Heart left ventricle (tissue), 16 donors: ENCODE measurements at regions not wholly inside any gene's neighbourhood (a gene's known extent, or its start where the extent isn't known, plus 50 kb on each side); places are given as distances from the start of the nearest gene placed in this dataset.

Experiments
- ATAC-seq, 4 donors: fragments of 200-7000 bp; cut with Tn5 transposase; one replicate each; pipeline ENCODE4 v1.9.1; 2020 to 2022; ENCODE audit warnings: moderate library complexity in 4 of 4, mild to moderate bottlenecking in 3 of 4, moderate number of reproducible peaks in 1 of 4
- DNase-seq, 5 donors: peaks; one replicate each; pipeline ENCODE4 v3.0.0-alpha.2; 2020
- H3K27ac ChIP-seq, 12 donors: fragments of 200-600 bp; sonication (generic) in 4 of 12; one replicate each; pipeline versions ENCODE4 v1.5.0 to v1.8.0; 2016 to 2022; ENCODE audit warnings: mild to moderate bottlenecking in 2 of 12
- H3K27me3 ChIP-seq, 9 donors: fragments of 200-600 bp; sonication (generic) in 2 of 9; one replicate each; pipeline versions ENCODE4 v1.5.1 to v1.8.0; 2016 to 2022; ENCODE audit warnings: mild to moderate bottlenecking in 3 of 9
- H3K36me3 ChIP-seq, 9 donors: fragments of 200-600 bp; sonication (generic) in 2 of 9; one replicate each; pipeline versions ENCODE4 v1.5.0 to v1.8.0; 2018 to 2022; ENCODE audit warnings: mild to moderate bottlenecking in 2 of 9
- H3K4me1 ChIP-seq, 12 donors: fragments of 200-600 bp; sonication (generic) in 4 of 12; one replicate each; pipeline versions ENCODE4 v1.5.0 to v1.8.0; 2016 to 2022; ENCODE audit warnings: mild to moderate bottlenecking in 3 of 12
- H3K4me3 ChIP-seq, 12 donors: fragments of 200-600 bp; sonication (generic) in 4 of 12; one replicate each; pipeline versions ENCODE4 v1.5.0 to v1.8.0; 2017 to 2022; ENCODE audit warnings: mild to moderate bottlenecking in 9 of 12, moderate library complexity in 4 of 12
- H3K9me3 ChIP-seq, 12 donors: fragments of 200-600 bp; sonication (generic) in 4 of 12; one replicate each; pipeline versions ENCODE4 v1.5.0 to v1.8.0; 2016 to 2022; ENCODE audit warnings: mild to moderate bottlenecking in 1 of 12
- POLR2A ChIP-seq, 2 donors: fragments of 450-650 bp; IDR thresholded peaks; one replicate each; pipeline ENCODE4 v1.6.1; 2017; ENCODE audit warnings: antibody characterized with exemption in 2 of 2, mild to moderate bottlenecking in 2 of 2, moderate library complexity in 2 of 2
- WGBS, 4 donors: extraction: QIAGEN DNeasy Blood & Tissue Kit in 2 of 4; methylation state at CpG; one replicate each; pipeline versions ENCODE4 v1.1.5 to v1.1.7; 2013 to 2018; 5-methylcytosine and 5-hydroxymethylcytosine counted together
- intact Hi-C, 10 donors: fragments of 100-400 bp; cut with DNase I; formaldehyde crosslinking; loops; one replicate each; pipeline versions ENCODE4 v1.11.1 to v1.14.2; 2022
- TF ChIP-seq, protein P1 (sequence below), 12 donors: fragments of 200-600 bp; sonication (generic) in 4 of 12; IDR thresholded peaks; one replicate each; pipeline versions ENCODE4 v1.5.0 to v1.8.0; 2018 to 2022; ENCODE audit warnings: antibody characterized with exemption in 12 of 12, mild to moderate bottlenecking in 5 of 12
- donor health status: ischemic (EF 13 %, LVEDD 7.1; RV severe dilation, severe dysfunction).
- donor health status: healthy with polysubstance abuse.
- donor health status: DM: no; HTN: yes; CAD: no.
- donor health status: DM: no; HTN: no; CAD: no.
- donor health status: ischemic (EF 25% LVEDD 6.9; RV normal size, moderate dysfunction).
- donor health status: ischemic (EF 25% LVEDD 5.7; RV mildly dilated, moderate dysfunction).
- donor health status: healthy.
- donor health status: DM: yes; HTN: yes; CAD: no.
- donor health status: ischemic (EF 35%, LVEDD 5.7; RV mildly dilated, moderate dysfunction).
- donor health status: nonischemic (EF 11% LVEDD 7.7; RV severe dilation, severe dysfunction).
- donor health status: DM: yes; HTN: yes; CAD: no.
- donor health status: PGD.
- donor health status: ischemic (EF 29% LVEDD 5.4; RV normal size, mild dysfunction).
- donor health status: nonischemic (EF 23%, LVEDD 6.1; RV moderate dilation, normal function).

DNA sequence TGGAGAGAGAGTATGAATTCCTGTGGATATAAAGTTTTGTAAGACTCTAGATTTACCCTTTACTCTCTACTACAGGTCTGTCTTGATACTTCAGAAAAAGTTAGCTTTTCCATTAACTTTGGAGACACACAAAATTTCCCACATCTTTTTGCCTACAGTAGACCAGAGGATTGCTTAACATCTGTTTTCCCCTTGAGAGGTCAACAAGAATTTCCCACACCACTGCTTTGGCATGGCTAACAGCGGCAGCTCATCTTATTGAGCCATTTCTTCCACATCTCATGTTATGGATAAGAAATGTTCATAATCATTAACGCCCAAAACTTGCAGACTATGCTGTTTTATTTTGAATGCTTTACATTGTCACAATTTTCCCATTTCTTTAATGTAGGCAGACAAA, 273.6 kb upstream of the RGPD4 start:
- no peak overlapping the region for H3K4me3 ChIP-seq
- 59 to 76% (median 62%) methylated on average over 2 of the region's 2 CpGs for WGBS, 4 donors
- H3K4me1 ChIP-seq, result no peaks in the 10 kb centered on the region
- no peaks in the 10 kb centered on the region for H3K27me3 ChIP-seq
- no peaks in the 10 kb centered on the region for H3K36me3 ChIP-seq
- ATAC-seq (peak in 2 of 4 donors; percentile 38 to 75), DNase-seq (no peak)
- intact Hi-C loops, result no loop called here
- no peak overlapping the region for H3K27ac ChIP-seq
- TF ChIP-seq, protein P1, sequence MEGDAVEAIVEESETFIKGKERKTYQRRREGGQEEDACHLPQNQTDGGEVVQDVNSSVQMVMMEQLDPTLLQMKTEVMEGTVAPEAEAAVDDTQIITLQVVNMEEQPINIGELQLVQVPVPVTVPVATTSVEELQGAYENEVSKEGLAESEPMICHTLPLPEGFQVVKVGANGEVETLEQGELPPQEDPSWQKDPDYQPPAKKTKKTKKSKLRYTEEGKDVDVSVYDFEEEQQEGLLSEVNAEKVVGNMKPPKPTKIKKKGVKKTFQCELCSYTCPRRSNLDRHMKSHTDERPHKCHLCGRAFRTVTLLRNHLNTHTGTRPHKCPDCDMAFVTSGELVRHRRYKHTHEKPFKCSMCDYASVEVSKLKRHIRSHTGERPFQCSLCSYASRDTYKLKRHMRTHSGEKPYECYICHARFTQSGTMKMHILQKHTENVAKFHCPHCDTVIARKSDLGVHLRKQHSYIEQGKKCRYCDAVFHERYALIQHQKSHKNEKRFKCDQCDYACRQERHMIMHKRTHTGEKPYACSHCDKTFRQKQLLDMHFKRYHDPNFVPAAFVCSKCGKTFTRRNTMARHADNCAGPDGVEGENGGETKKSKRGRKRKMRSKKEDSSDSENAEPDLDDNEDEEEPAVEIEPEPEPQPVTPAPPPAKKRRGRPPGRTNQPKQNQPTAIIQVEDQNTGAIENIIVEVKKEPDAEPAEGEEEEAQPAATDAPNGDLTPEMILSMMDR (IDR thresholded peaks at IDR 0.05), result no peak
- no peak for TF ChIP-seq POLR2A (IDR thresholded peaks at IDR 0.05)
- peaks cover 0 to 31% (median 19%) of the 10 kb centered on the region in 12 donors for H3K9me3 ChIP-seq

DNA sequence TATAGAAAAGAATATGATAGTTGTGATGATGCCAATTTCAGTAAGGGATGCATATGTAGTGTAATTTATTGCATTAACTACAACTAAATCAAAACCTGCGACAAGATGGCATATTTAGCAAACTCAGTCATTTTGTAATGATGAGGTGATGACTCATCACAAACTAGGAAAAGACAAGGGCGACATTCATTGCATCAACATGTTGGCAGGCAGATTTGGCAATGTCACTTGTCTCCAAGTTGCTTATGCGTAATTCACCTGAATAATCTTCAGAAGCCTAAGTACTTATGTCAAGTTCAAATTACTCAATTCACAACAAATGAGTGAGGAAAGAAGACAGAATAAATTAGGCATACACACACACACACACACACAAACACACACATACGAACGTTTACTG, 273.2 kb upstream of the RGPD4 start:
- Histone ChIP-seq H3K27me3 (no peaks in the 10 kb centered on the region), H3K27ac (no peak overlapping the region), H3K4me3 (no peak overlapping the region), H3K36me3 (no peaks in the 10 kb centered on the region), H3K9me3 (peaks cover 0 to 34% (median 19%) of the 10 kb centered on the region in 12 donors), H3K4me1 (no peaks in the 10 kb centered on the region)
- intact Hi-C loops, result no loop called here
- WGBS, 4 donors, result 59 to 76% (median 62%) methylated on average over 5 of the region's 5 CpGs
- TF ChIP-seq, protein P1 (IDR thresholded peaks at IDR 0.05), result no peak
- no peak for TF ChIP-seq POLR2A (IDR thresholded peaks at IDR 0.05)
- DNase-seq (no peak), ATAC-seq (peak in 1 of 4 donors; percentile 82)

DNA sequence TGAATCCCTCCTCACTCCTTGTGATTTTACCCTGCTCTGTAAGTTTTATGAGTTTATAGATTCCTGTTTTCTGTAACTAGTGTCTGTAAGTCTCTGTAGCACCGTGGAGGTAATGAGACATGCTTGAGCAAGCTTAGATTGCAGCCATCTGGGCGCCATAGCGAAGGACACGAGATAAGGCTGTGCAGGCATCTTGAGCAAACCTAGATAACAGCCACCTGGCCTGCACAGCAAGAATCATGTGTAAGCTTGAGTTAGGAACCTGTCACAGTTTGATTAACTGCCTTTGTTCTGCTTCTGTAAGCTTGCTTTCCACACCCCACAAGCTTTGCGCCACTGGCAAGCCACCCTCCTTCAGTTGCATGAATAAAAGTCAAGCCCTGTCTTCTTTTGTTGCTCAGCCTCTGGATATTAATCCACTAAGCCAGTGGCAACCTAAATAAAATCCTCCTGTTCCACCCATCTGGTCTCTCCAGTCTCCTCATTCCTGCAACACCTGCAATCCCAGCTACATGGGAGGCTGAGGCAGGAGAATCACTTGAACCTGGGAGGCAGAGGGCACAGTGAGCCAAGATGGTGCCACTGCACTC, 270.6 kb upstream of the RGPD4 start:
- 28 to 47% (median 39%) methylated on average over 5 of the region's 5 CpGs for WGBS, 4 donors
- H3K9me3 ChIP-seq, result peaks cover 0 to 34% (median 19%) of the 10 kb centered on the region in 12 donors
- TF ChIP-seq, protein P1 (IDR thresholded peaks at IDR 0.05), result no peak
- no peak for TF ChIP-seq POLR2A (IDR thresholded peaks at IDR 0.05)
- no peaks in the 10 kb centered on the region for H3K4me1 ChIP-seq
- H3K27ac ChIP-seq, result no peak overlapping the region
- no peak overlapping the region for H3K4me3 ChIP-seq
- ATAC-seq, result no peak
- intact Hi-C loops, result no loop called here
- no peak for DNase-seq
- H3K27me3 ChIP-seq, result no peaks in the 10 kb centered on the region
- no peaks in the 10 kb centered on the region for H3K36me3 ChIP-seq

DNA sequence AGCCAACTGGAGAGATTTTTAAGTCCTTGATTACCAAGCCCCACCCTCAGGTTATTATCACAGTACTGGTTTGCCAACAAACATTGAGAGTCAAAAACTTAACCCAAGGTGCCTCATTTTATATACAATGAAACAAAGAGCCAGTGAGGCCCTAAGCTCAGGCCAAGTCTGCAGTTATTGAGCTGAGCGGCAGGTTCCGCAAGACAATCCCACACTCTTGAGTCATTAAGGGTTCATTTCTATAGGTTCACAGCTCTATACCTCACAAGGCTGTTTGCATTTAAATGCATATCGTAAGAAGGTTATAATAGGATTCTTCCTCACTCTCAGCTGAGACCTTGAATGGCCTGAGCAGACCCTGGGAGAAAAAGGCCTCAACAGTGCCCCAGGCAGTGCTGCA, 268.4 kb upstream of the RGPD4 start:
- H3K4me1 ChIP-seq, result no peaks in the 10 kb centered on the region
- intact Hi-C loops, result no loop called here
- no peak for ATAC-seq
- 94 to 100% (median 96%) methylated on average over 2 to 3 of the region's 3 CpGs for WGBS, 4 donors
- peaks cover 0 to 34% (median 19%) of the 10 kb centered on the region in 12 donors for H3K9me3 ChIP-seq
- no peaks in the 10 kb centered on the region for H3K27me3 ChIP-seq
- DNase-seq, result no peak
- no peak overlapping the region for H3K27ac ChIP-seq
- no peak overlapping the region for H3K4me3 ChIP-seq
- TF ChIP-seq, protein P1 (IDR thresholded peaks at IDR 0.05), result no peak
- TF ChIP-seq POLR2A (IDR thresholded peaks at IDR 0.05), result no peak
- no peaks in the 10 kb centered on the region for H3K36me3 ChIP-seq
